GM18511 (cell line): ENCODE measurements at regions not wholly inside any gene's neighbourhood (a gene's known extent, or its start where the extent isn't known, plus 50 kb on each side); places are given as distances from the start of the nearest gene placed in this dataset.
"Not testable (repeated sequence)": the region's sequence is repeated elsewhere in the genome, so short reads cannot be mapped to it uniquely, and the experiment has no call there.

Experiments used
- ATAC-seq: cut with Tn5 transposase; IDR thresholded peaks from one replicate; pipeline ENCODE4 v1.9.1; 2021; ENCODE audit warnings: mild to moderate bottlenecking, moderate library complexity; ENCODE audit not compliant: unreplicated experiment

- ATAC-seq = no peak
Observed at GRCh38 chr13:79935121-79935520, 405.8 kb downstream of the SPRY2 start.

GRCh38 chr13:79933389-79933788 is 407.5 kb downstream of the SPRY2 start:
- ATAC-seq = no peak

GRCh38 chr13:79932556-79932955 is 408.4 kb downstream of the SPRY2 start:
- no peak for ATAC-seq

GRCh38 chr13:79923973-79924556 is 416.9 kb downstream of the SPRY2 start:
- ATAC-seq = not testable (repeated sequence)

- no peak for ATAC-seq
Observed at GRCh38 chr13:79919091-79919490, 421.8 kb downstream of the SPRY2 start.

- ATAC-seq = no peak
Observed at GRCh38 chr13:79918620-79919019, 422.3 kb downstream of the SPRY2 start.

- no peak for ATAC-seq
Observed at GRCh38 chr13:79917628-79918027, 423.3 kb downstream of the SPRY2 start.

GRCh38 chr13:79915114-79915811 is 425.7 kb downstream of the SPRY2 start:
- no peak for ATAC-seq

GRCh38 chr13:79913141-79913827 is 427.6 kb downstream of the SPRY2 start:
- ATAC-seq = no peak

- no peak for ATAC-seq
Observed at GRCh38 chr13:79912403-79912802, 428.5 kb downstream of the SPRY2 start.

GRCh38 chr13:79910875-79911540 is 429.9 kb downstream of the SPRY2 start:
- no peak for ATAC-seq

- no peak for ATAC-seq
Observed at GRCh38 chr13:79909644-79910043, 428.7 kb downstream of the NDFIP2 start.

- no peak for ATAC-seq
Observed at GRCh38 chr13:79908381-79908780, 427.4 kb downstream of the NDFIP2 start.

- ATAC-seq = no peak
Observed at GRCh38 chr13:79907527-79907926, 426.6 kb downstream of the NDFIP2 start.

- ATAC-seq = no peak
Observed at GRCh38 chr13:79906345-79906744, 425.4 kb downstream of the NDFIP2 start.

GRCh38 chr13:79905018-79905417 is 424.1 kb downstream of the NDFIP2 start:
- no peak for ATAC-seq

- no peak for ATAC-seq
Observed at GRCh38 chr13:79904581-79904980, 423.6 kb downstream of the NDFIP2 start.

- ATAC-seq = no peak
Observed at GRCh38 chr13:79901336-79901735, 420.4 kb downstream of the NDFIP2 start.

- no peak for ATAC-seq
Observed at GRCh38 chr13:79900356-79900755, 419.4 kb downstream of the NDFIP2 start.

- ATAC-seq = no peak
Observed at GRCh38 chr13:79898996-79899395, 418.0 kb downstream of the NDFIP2 start.

- no peak for ATAC-seq
Observed at GRCh38 chr13:79898202-79898826, 417.4 kb downstream of the NDFIP2 start.
